Endothelial cell (in vitro differentiated cells): ENCODE measurements at regions not wholly inside any gene's neighbourhood (a gene's known extent, or its start where the extent isn't known, plus 50 kb on each side); places are given as distances from the start of the nearest gene placed in this dataset.

Source experiments
- DNase-seq: peaks from one replicate; pipeline ENCODE4 v3.0.0; 2021; ENCODE audit warnings: low spot score
- H3K27ac Mint-ChIP-seq: one replicate; pipeline ENCODE4 v1.8.0; 2021; ENCODE audit warnings: mixed read lengths, inconsistent platforms; ENCODE audit not compliant: unreplicated experiment
- H3K27me3 Mint-ChIP-seq: one replicate; pipeline ENCODE4 v1.8.0; 2021; ENCODE audit warnings: mild to moderate bottlenecking, moderate library complexity, mixed read lengths, inconsistent platforms; ENCODE audit not compliant: unreplicated experiment
- H3K36me3 Mint-ChIP-seq: one replicate; pipeline ENCODE4 v1.8.0; 2021; ENCODE audit warnings: mild to moderate bottlenecking, low read depth, mixed read lengths, inconsistent platforms; ENCODE audit not compliant: unreplicated experiment
- H3K4me1 Mint-ChIP-seq: one replicate; pipeline ENCODE4 v1.8.0; 2021; ENCODE audit warnings: mild to moderate bottlenecking, mixed read lengths, inconsistent platforms; ENCODE audit not compliant: unreplicated experiment
- H3K4me3 Mint-ChIP-seq: one replicate; pipeline ENCODE4 v1.8.0; 2021; ENCODE audit warnings: mild to moderate bottlenecking, mixed read lengths, inconsistent platforms; ENCODE audit not compliant: unreplicated experiment
- H3K9me3 Mint-ChIP-seq: one replicate; pipeline ENCODE4 v1.8.0; 2021; ENCODE audit warnings: mixed read lengths, inconsistent platforms; ENCODE audit not compliant: unreplicated experiment
- TF ChIP-seq, protein P1 (sequence below): fragments of 200-600 bp; sonication (generic); IDR thresholded peaks from one replicate; pipeline ENCODE4 v1.5.0; 2021; ENCODE audit warnings: antibody characterized with exemption; ENCODE audit not compliant: unreplicated experiment

DNA sequence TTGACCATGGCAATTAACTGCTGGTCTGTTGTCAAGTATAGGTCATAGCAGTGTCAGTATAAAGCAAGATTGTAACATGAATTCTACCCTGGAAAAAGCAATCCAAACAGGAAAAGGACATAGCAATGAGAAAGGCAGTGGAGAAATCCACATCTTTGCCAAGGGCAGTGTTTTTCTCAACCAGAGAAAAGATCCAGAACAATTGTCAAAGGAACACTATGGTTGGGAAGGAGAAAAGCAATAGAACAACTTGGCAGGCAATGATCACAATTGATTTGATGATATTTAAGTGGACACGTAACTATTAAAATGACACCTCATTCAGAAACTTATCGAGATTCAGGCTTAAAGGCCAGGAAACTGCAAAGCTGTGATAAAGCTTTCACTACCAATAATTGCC lies 271.1 kb downstream of the DIPK2A start:
- Mint-ChIP-seq H3K36me3 (no peaks in the 10 kb centered on the region), H3K4me1 (peaks cover 10% of the 10 kb centered on the region), H3K4me3 (no peak overlapping the region), H3K27ac (no peak overlapping the region), H3K27me3 (no peaks in the 10 kb centered on the region), H3K9me3 (no peaks in the 10 kb centered on the region)
- TF ChIP-seq, protein P1, sequence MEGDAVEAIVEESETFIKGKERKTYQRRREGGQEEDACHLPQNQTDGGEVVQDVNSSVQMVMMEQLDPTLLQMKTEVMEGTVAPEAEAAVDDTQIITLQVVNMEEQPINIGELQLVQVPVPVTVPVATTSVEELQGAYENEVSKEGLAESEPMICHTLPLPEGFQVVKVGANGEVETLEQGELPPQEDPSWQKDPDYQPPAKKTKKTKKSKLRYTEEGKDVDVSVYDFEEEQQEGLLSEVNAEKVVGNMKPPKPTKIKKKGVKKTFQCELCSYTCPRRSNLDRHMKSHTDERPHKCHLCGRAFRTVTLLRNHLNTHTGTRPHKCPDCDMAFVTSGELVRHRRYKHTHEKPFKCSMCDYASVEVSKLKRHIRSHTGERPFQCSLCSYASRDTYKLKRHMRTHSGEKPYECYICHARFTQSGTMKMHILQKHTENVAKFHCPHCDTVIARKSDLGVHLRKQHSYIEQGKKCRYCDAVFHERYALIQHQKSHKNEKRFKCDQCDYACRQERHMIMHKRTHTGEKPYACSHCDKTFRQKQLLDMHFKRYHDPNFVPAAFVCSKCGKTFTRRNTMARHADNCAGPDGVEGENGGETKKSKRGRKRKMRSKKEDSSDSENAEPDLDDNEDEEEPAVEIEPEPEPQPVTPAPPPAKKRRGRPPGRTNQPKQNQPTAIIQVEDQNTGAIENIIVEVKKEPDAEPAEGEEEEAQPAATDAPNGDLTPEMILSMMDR = no peak
- no peak for DNase-seq

DNA sequence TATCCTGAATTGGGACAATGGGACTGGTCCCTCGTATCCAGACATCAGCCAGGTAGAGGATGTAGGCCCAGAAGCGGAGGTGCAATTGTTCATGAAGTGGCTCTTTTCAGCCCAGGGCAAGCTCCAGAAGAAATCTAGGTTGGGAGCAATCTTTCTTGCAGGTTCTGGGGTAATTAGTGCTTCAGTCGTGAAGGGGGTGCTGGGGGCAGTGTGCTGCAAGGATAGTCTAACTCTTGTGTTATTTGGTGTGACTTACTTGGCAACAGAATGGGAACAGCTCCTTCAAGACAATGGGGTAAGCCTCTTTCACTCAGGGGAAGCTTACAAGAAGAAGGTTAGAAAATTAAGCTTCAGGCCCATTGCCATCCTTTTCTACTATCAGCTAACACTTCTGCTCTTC lies 273.0 kb downstream of the DIPK2A start:
- Mint-ChIP-seq H3K36me3 (no peaks in the 10 kb centered on the region), H3K4me1 (peaks cover 10% of the 10 kb centered on the region), H3K4me3 (no peak overlapping the region), H3K9me3 (no peaks in the 10 kb centered on the region), H3K27ac (no peak overlapping the region), H3K27me3 (no peaks in the 10 kb centered on the region)
- TF ChIP-seq, protein P1 = no peak
- no peak for DNase-seq

DNA sequence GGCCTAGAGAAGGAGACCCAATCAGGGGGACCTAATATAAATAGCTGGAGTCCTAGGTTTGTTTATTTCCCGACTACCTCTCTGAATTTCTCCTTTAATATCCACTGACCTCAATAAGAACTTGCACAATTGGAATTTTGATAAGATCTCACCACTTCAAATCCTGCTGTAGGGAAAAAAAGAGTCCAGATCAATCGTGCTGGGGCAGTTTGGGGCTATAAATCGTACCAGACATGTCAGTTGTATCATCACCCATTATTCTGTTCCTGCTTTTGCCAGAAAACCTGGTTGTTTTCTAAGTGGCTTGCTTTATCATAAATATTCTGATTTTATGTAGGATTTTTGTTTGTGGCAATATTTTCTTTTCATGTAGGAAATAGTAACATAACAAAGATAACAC lies 281.3 kb downstream of the DIPK2A start:
- Mint-ChIP-seq H3K4me3 (no peak overlapping the region), H3K36me3 (no peaks in the 10 kb centered on the region), H3K9me3 (no peaks in the 10 kb centered on the region), H3K27ac (no peak overlapping the region), H3K4me1 (no peaks in the 10 kb centered on the region), H3K27me3 (no peaks in the 10 kb centered on the region)
- no peak for DNase-seq
- TF ChIP-seq, protein P1 = no peak

DNA sequence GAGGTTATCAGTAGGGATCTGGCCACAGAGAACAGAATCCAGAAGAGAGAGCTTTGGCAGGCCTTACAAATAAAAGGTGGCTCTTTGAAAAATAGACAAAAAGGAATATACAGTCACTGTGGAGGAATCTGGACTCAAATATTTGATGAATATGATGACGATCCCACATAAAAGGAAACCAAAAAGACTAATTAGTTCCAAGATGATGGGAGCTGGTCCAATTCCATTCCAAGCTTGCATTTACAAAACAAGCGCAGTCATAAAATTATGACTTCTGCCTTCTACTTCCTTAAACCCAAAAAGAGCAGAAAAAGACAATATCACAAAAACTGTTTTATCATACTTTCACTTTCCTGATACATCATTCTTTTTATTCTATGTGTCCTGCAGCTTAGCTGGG lies 285.8 kb downstream of the DIPK2A start:
- Mint-ChIP-seq H3K36me3 (no peaks in the 10 kb centered on the region), H3K9me3 (no peaks in the 10 kb centered on the region), H3K27ac (no peak overlapping the region), H3K27me3 (no peaks in the 10 kb centered on the region), H3K4me1 (no peaks in the 10 kb centered on the region), H3K4me3 (no peak overlapping the region)
- TF ChIP-seq, protein P1 = no peak
- no peak for DNase-seq

DNA sequence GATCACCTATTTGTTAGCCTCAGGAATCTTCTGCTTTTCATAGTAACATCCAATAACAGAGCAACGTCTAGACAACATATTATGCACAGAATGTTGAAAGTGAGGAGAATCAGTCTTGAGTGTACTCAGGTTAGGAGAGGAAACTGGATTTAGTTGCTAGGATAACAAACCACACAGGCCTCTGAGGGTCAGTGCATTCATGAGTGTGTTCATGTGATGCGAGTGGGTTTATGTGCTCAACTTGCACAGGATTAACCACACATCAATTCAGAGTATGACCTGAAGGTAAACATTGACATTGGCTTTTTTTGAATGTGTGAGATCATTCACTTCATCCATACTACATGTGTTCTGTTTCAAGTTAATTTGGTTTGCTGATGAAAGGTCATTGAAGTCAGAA lies 287.6 kb downstream of the DIPK2A start:
- Mint-ChIP-seq H3K36me3 (no peaks in the 10 kb centered on the region), H3K4me3 (no peak overlapping the region), H3K27me3 (no peaks in the 10 kb centered on the region), H3K4me1 (no peaks in the 10 kb centered on the region), H3K27ac (no peak overlapping the region), H3K9me3 (no peaks in the 10 kb centered on the region)
- TF ChIP-seq, protein P1 = no peak
- DNase-seq = no peak
